GM18520 (cell line): ENCODE measurements at regions not wholly inside any gene's neighbourhood (a gene's known extent, or its start where the extent isn't known, plus 50 kb on each side); places are given as distances from the start of the nearest gene placed in this dataset.

Source experiments
- ATAC-seq: cut with Tn5 transposase; IDR thresholded peaks from one replicate; pipeline ENCODE4 v1.9.1; 2021; ENCODE audit not compliant: unreplicated experiment

GRCh38 chr9:79984429-79985067 lies 412.8 kb downstream of the TLE4 start:
- ATAC-seq = no peak

GRCh38 chr9:79980432-79980831 lies 408.7 kb downstream of the TLE4 start:
- ATAC-seq = no peak

GRCh38 chr9:79977510-79978197 lies 405.9 kb downstream of the TLE4 start:
- ATAC-seq = no peak

GRCh38 chr9:79977074-79977435 lies 405.3 kb downstream of the TLE4 start:
- ATAC-seq = no peak

GRCh38 chr9:79976257-79977073 lies 404.7 kb downstream of the TLE4 start:
- no peak for ATAC-seq

GRCh38 chr9:79975621-79976256 lies 404.0 kb downstream of the TLE4 start:
- no peak for ATAC-seq

GRCh38 chr9:79974806-79975422 lies 403.1 kb downstream of the TLE4 start:
- ATAC-seq = no peak

GRCh38 chr9:79973627-79974026 lies 401.9 kb downstream of the TLE4 start:
- no peak for ATAC-seq

- no peak for ATAC-seq
Measured at GRCh38 chr9:79970146-79970425, 398.3 kb downstream of the TLE4 start.

- ATAC-seq = no peak
Measured at GRCh38 chr9:79969393-79970145, 397.8 kb downstream of the TLE4 start.

- no peak for ATAC-seq
Measured at GRCh38 chr9:79968533-79968932, 396.8 kb downstream of the TLE4 start.

- no peak for ATAC-seq
Measured at GRCh38 chr9:79962836-79963235, 391.1 kb downstream of the TLE4 start.

- ATAC-seq = no peak
Measured at GRCh38 chr9:79962150-79962549, 390.4 kb downstream of the TLE4 start.

- ATAC-seq = no peak
Measured at GRCh38 chr9:79955300-79955699, 383.5 kb downstream of the TLE4 start.

GRCh38 chr9:79953908-79954307 lies 382.1 kb downstream of the TLE4 start:
- ATAC-seq = no peak

GRCh38 chr9:79952401-79952800 lies 380.6 kb downstream of the TLE4 start:
- no peak for ATAC-seq

- ATAC-seq = no peak
Measured at GRCh38 chr9:79946712-79947111, 374.9 kb downstream of the TLE4 start.

- no peak for ATAC-seq
Measured at GRCh38 chr9:79945495-79945894, 373.7 kb downstream of the TLE4 start.

GRCh38 chr9:79945016-79945415 lies 373.3 kb downstream of the TLE4 start:
- no peak for ATAC-seq

GRCh38 chr9:79940919-79941318 lies 369.2 kb downstream of the TLE4 start:
- ATAC-seq = no peak

- ATAC-seq = no peak
Measured at GRCh38 chr9:79939819-79940218, 368.1 kb downstream of the TLE4 start.
